Fibroblast of lung (primary cell): ENCODE measurements at regions not wholly inside any gene's neighbourhood (a gene's known extent, or its start where the extent isn't known, plus 50 kb on each side); places are given as distances from the start of the nearest gene placed in this dataset.

Experiments
- CTCF ChIP-seq, 2 donors: IDR thresholded peaks in 1 of 2; conservative IDR thresholded peaks in 1 of 2; 1 replicate in 1 of 2; 2 replicates in 1 of 2; pipeline ENCODE4 v1.5.1; 2011 to 2012; ENCODE audit warnings: low read length in 2 of 2, control low read depth in 1 of 2, inconsistent platforms in 1 of 2, low read depth in 1 of 2, mild to moderate bottlenecking in 1 of 2
- EZH2 ChIP-seq: IDR thresholded peaks from 2 replicates; pipeline ENCODE4 v1.5.1; 2012; ENCODE audit warnings: low read length, control low read depth, mild to moderate bottlenecking; ENCODE audit errors: missing control alignments

- TF ChIP-seq CTCF (conservative IDR thresholded peaks at IDR 0.05 in 1 of 2, IDR thresholded peaks at IDR 0.05 in 1 of 2; ENCODE audit: low read depth in 1 of 2, low read length in 2 of 2) (no peak), EZH2 (no peak)
Measured at GRCh38 chr13:23953860-23954512, 56.7 kb upstream of the C1QTNF9B start.
